ENCODE measurements at regions not wholly inside any gene's neighbourhood (a gene's known extent, or its start where the extent isn't known, plus 50 kb on each side); places are given as distances from the start of the nearest gene placed in this dataset.
"Not testable (repeated sequence)": the region's sequence is repeated elsewhere in the genome, so short reads cannot be mapped to it uniquely, and the experiment has no call there.

GRCh38 chr2:16025876-16026640 is 85.7 kb downstream of the MYCN start:
- Histone ChIP-seq H3K27ac (no peak overlapping the region), H3K4me1 (replicated peaks in 1 of 2) (no peaks in the 10 kb centered on the region), H3K36me3 (replicated peaks in 1 of 2) (no peaks in the 10 kb centered on the region), H3K4me3 (no peak overlapping the region), H3K9me3 (replicated peaks in 1 of 3) (no peaks in the 10 kb centered on the region), H3K27me3 (no peaks in the 10 kb centered on the region)
- 82 to 87% (median 85%) methylated on average over 15 to 17 of the region's 17 CpGs for WGBS, 4 donors
- intact Hi-C loops (cut with DNase I) = no loop called here
- TF ChIP-seq, protein P1, sequence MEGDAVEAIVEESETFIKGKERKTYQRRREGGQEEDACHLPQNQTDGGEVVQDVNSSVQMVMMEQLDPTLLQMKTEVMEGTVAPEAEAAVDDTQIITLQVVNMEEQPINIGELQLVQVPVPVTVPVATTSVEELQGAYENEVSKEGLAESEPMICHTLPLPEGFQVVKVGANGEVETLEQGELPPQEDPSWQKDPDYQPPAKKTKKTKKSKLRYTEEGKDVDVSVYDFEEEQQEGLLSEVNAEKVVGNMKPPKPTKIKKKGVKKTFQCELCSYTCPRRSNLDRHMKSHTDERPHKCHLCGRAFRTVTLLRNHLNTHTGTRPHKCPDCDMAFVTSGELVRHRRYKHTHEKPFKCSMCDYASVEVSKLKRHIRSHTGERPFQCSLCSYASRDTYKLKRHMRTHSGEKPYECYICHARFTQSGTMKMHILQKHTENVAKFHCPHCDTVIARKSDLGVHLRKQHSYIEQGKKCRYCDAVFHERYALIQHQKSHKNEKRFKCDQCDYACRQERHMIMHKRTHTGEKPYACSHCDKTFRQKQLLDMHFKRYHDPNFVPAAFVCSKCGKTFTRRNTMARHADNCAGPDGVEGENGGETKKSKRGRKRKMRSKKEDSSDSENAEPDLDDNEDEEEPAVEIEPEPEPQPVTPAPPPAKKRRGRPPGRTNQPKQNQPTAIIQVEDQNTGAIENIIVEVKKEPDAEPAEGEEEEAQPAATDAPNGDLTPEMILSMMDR (IDR thresholded peaks at IDR 0.05) = no peak
- no peak for TF ChIP-seq POLR2A (IDR thresholded peaks at IDR 0.05)
- no peak for DNase-seq

GRCh38 chr2:16025211-16025875 is 85.0 kb downstream of the MYCN start:
- WGBS, 4 donors = 69 to 83% (median 75%) methylated on average over 8 of the region's 8 CpGs
- no peaks in the 10 kb centered on the region for H3K27me3 ChIP-seq
- H3K4me3 ChIP-seq = no peak overlapping the region
- no peak for TF ChIP-seq POLR2A (IDR thresholded peaks at IDR 0.05)
- TF ChIP-seq, protein P1 (IDR thresholded peaks at IDR 0.05) = no peak
- no peaks in the 10 kb centered on the region for H3K9me3 ChIP-seq (replicated peaks in 1 of 3)
- intact Hi-C loops (cut with DNase I) = no loop called here
- H3K4me1 ChIP-seq (replicated peaks in 1 of 2) = no peaks in the 10 kb centered on the region
- DNase-seq = no peak
- H3K36me3 ChIP-seq (replicated peaks in 1 of 2) = no peaks in the 10 kb centered on the region
- H3K27ac ChIP-seq = no peak overlapping the region

- DNase-seq; H3K27ac ChIP-seq; H3K36me3 ChIP-seq (replicated peaks in 1 of 2); H3K4me3 ChIP-seq; H3K9me3 ChIP-seq (replicated peaks in 1 of 3); H3K27me3 ChIP-seq; H3K4me1 ChIP-seq (replicated peaks in 1 of 2); intact Hi-C loops (cut with DNase I): not testable (repeated sequence)
- 74 to 90% (median 79%) methylated on average over 7 to 8 of the region's 8 CpGs for WGBS, 4 donors
Observed at GRCh38 chr2:16024628-16025027, 84.3 kb downstream of the MYCN start.

GRCh38 chr2:16023506-16024360 is 83.4 kb downstream of the MYCN start:
- Histone ChIP-seq H3K27me3 (no peaks in the 10 kb centered on the region), H3K36me3 (replicated peaks in 1 of 2) (no peaks in the 10 kb centered on the region), H3K27ac (no peak overlapping the region), H3K4me1 (replicated peaks in 1 of 2) (no peaks in the 10 kb centered on the region), H3K4me3 (no peak overlapping the region), H3K9me3 (replicated peaks in 1 of 3) (no peaks in the 10 kb centered on the region)
- DNase-seq = no peak
- WGBS, 4 donors = 61 to 75% (median 69%) methylated on average over 5 of the region's 5 CpGs
- intact Hi-C loops (cut with DNase I) = no loop called here
- TF ChIP-seq, protein P1 (IDR thresholded peaks at IDR 0.05) = no peak
- no peak for TF ChIP-seq POLR2A (IDR thresholded peaks at IDR 0.05)
